DMS 273 treated with DMSO at 0.1 percent for 48 hours (cell line): ENCODE measurements at regions not wholly inside any gene's neighbourhood (a gene's known extent, or its start where the extent isn't known, plus 50 kb on each side); places are given as distances from the start of the nearest gene placed in this dataset.
A peak's percentile ranks its signal among the peaks of the same experiment; 100 is the strongest.

Experiments
- DNase-seq: peaks from one replicate; lab custom pipeline; 2025; lab: John Stamatoyannopoulos, UW

DNA sequence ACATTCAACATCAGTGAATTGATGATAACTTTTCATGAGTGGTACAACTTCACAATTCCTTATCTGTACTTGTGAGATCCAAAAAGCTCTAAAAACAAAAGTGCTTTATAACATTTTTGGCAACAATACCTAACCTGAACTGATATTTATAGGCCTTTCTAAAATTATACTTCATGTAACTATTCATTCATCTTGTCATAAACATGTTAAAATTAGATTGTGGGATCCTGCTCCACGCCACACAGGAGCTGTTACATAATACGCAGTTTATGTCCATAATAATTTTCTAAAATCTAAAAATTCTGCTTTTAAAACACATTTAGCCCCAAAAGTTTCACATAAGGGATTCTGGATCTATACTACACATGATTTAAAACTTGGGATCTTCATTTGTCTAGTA lies 908.5 kb upstream of the CHAC2 start:
- no peak for DNase-seq

DNA sequence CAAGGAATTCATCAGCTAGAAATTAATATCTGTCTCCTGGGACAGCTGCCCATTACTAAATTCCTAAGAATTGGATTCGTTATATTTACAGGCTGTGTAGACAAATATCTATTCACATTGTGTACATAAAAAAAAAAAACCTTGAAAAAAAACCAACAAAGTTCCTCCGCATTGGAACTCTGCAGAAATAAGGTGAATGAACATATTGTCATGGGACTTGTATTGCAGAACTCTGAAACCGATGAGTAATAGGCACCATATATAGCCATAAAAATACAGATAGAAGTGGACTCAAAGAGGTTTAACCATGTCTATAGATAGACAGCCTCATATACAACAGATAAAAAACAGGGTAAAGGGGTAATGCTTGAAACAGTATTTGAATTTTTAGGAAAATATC lies 909.9 kb upstream of the CHAC2 start:
- no peak for DNase-seq

DNA sequence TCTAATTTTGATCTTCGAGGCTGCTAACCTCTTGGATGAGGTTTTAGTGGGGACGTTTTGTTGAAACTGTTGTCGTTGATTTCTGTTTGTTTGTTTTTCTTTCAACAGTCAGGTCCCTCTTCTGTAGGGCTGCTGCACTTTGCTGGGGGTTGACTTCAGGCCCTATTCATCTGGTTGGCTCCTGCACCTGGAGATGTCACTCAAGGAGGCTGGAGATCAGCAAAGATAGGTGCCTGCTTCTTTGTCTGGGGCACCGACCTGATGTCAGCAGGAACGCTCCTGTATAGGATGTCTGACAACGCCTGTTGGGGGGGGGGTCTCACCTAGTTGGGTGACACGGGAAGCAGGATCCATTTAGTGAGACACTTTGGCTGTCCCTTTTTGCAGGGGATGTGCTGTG lies 915.6 kb upstream of the CHAC2 start:
- DNase-seq = no peak

DNA sequence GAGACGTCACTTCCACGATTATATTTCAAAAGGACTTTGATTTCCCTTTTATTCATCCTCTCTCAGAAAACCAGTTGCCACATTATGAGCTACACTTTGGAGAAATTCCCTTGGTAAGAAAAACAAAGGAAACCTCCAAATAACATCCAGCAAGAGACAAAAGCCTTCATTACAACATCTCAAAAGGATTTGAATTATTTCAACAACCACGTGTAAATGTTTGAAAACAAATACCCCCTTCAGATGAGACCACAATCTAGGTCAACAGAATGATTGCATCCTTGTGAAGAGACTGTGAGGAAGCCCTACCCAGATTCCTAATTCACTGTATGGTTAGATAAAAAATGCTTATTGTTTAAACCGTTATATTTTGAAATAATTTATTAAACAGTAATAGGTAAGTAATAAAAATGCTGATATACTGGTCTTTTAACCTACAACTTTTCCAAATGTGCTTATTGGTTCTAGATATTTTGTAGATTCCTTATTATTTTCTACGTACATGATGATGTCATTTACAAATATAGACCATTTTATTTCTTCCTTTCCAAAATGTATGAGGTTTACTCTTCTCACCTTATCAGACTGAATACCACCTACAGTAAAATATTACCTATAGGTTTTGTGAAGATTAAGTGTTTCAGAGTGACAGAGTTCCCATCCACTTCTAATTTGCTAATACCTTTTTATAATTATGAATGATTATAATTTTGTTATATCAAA lies 922.7 kb upstream of the CHAC2 start:
- DNase-seq = no peak

DNA sequence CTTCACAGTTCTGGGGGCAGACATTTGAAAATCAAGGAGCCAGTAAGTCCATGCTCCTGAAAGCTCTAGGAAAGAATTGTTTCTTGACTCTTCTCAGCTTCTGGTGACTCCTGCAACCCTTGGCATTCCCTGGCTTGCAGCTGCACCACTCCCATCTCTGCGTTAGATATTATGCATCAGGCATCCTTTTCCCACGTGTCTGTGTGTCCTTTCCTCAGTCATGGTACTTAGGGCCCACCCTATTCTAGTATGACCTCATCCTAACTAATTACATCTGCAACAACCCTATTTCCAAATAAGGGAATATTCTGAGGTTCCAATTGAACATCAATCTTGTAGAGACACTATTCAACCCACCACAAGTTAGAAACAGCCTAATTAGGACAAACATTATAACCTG lies 931.7 kb upstream of the CHAC2 start:
- no peak for DNase-seq

- no peak for DNase-seq
These were observed 936.4 kb upstream of the CHAC2 start for GRCh38 chr2:52831216-52831615.

DNA sequence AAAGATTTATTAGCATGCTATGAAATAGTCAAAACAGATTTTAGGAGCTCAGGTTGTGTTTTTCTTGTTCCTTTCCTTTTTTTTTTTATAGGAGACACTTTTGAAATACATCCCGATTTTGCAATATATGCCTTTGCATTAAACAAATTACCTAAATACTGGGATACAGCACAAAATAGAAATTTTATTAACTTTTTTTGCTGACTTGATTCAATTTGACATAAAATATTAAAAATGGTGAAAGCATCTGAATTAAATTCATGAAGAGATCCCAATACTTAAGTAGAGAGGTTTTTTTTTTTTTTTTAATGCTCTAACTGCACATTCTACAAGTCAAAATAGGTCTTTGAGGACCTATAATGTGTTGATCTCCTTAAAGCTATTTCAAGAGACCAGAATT lies 939.5 kb upstream of the CHAC2 start:
- no peak for DNase-seq

- DNase-seq = no peak
These were observed 946.0 kb upstream of the CHAC2 start for GRCh38 chr2:52821631-52822030.

- DNase-seq = no peak
These were observed 948.6 kb upstream of the CHAC2 start for GRCh38 chr2:52818958-52819357.

DNA sequence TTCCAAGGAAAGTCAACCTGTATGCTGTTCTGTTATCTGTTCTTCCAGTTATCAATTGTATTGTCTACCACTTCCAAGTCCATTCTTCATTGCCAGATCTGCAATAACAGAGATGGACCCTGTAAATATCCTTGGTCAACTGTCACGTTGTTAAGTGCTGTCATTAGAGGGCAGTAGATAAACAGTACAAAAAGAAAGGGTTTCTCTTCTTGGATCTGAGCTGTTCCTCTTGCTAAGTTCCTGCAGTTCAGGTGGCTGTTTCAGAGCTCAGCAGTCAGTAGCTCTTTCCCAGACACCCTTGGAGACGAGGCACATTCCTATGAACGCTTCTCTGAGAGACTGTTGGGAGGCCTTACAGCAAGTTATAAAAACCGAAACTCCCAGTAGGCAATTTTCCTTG lies 957.1 kb upstream of the CHAC2 start:
- no peak for DNase-seq

DNA sequence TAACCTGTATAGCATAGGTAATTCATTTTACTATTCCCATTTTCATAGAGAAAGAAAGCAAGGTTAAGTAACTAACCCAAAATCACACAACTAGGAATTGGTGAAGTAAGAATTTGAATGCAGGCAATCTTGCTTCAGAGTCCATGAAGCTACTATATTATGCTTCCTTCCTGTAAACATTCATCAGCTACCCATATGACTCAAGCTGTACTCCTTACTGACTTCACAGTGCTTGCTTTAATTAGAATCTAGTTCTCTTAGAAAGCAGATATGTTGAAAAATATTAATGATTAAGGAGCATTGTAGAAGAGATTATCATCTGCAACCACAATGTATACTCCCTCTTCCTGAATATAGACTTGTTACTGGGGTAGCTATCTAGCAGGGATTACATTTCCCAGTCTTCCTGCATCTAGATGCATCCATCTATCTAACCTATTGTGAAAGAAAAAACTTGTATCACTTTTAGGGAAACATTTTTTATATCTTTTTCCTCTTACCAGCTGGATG lies 961.6 kb upstream of the CHAC2 start:
- DNase-seq = no peak

DNA sequence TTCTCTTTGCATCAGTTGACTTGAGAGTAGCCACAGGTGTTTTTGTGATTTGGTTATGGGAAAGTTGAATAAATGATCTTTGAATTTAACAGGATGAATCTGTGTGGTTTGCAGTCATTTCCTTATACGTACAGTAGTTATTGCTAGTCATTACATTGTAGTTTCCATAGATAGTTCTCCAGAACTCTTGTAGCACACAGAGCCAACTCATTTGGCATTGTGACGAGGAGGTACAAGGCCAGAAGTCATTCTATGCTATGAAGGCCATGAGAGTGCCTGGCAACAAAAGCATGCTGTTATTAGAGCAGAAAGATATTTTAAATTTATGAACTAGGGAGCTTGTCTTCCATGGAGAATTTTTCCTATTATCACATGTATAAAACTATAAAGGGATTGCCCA lies 973.0 kb upstream of the CHAC2 start:
- no peak for DNase-seq

DNA sequence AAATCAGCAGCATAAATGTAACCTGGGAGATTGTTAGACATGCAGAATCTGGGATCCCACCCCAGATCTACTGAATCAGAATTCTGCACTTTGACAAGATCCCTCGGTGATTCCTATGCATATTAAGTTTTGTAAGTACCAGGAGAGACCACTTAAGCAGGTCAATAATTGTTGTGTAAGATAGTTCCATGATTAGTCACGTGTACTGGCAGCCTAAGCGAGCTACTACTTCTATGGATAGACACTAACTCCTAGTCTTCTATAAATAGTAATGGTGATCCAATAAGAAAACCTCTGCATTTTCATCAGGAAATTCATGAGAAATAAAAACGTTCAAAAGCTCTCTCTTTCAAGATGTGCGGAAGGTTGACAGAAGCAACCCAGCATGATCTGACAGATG lies 988.2 kb upstream of the CHAC2 start:
- DNase-seq = no peak

DNA sequence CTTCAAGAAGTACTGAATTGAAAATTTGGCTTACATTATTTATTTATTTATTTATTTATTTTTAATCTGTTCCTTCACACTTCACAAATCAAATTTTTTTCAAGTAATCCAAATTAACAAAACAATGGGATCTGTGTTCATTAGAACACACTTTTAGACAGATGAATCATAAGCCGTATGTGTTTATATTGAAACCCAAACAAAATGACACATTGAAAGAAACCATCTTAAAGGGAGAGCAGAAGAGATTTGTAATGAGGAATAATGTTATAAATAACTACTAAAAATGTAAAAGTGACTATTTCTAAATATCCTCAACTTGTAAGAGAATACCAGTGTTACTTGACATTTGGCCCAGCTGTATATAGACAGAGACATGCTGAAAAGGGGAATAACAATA lies 991.0 kb upstream of the CHAC2 start:
- no peak for DNase-seq

- no peak for DNase-seq
These were observed 991.9 kb upstream of the CHAC2 start for GRCh38 chr2:52775674-52776073.

DNA sequence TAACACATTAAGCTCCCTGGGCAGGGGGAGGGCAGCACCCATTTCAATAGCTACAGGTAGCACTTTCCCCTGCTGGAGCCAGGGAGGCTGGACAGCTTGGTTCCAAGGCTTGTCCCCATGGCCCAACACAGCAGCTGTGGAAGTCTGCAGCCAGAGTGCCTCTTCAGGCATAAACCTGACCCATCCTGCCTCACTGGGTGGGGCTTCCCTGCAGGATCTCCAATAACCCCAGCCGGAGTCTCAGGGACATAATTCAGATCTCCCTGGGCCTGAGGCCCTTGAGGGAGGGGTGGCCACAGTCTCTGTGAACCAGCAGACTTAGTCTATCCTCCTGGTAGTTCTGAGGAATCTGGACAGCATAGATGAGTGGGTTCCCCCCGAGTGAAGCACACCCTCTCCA lies 1001.9 kb upstream of the CHAC2 start:
- DNase-seq = no peak

GRCh38 chr2:52749764-52750163 lies 1017.8 kb upstream of the CHAC2 start:
- no peak for DNase-seq

DNA sequence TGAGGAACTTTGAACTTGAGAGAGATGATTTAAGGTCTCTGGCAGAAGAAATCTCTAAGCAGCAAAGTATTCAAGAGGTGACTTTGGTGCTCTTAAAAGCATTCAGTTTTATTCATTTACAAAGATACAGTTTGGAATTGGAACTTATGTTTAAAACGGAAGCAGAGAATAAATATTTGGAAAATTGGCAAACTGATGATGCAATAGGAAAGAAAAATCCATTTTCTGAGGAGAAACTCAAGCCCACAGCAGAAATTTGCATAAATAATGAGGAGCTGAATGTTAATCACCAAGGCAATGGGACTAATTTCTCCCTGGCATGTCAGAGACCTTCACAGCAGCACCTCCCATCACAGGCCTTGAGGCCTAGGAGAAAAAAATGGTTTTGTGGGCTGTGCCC lies 1022.5 kb upstream of the CHAC2 start:
- DNase-seq = no peak

- DNase-seq = no peak
These were observed 1034.7 kb upstream of the CHAC2 start for GRCh38 chr2:52732849-52733395.

DNA sequence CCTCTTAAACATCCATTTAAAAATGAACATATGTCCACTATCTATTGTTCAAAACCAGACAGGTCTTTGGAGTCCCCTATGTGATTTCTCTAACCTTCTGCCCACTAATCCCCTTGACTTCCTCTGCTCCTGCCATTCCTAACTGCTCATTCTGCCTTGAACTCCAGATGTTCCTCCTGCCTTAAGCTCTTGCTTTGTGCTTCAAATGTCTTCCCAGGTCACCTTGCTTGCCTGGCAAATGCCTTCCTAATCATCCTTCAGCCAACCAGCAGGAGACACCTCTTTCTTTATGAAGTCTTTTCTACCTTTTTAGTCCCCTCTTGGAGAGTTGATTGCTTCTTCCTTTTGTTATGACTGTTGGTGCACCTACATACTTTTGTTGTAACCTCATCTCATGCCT lies 1043.0 kb upstream of the CHAC2 start:
- DNase-seq = no peak

- DNase-seq = no peak
These were observed 1049.8 kb upstream of the CHAC2 start for GRCh38 chr2:52717836-52718235.

DNA sequence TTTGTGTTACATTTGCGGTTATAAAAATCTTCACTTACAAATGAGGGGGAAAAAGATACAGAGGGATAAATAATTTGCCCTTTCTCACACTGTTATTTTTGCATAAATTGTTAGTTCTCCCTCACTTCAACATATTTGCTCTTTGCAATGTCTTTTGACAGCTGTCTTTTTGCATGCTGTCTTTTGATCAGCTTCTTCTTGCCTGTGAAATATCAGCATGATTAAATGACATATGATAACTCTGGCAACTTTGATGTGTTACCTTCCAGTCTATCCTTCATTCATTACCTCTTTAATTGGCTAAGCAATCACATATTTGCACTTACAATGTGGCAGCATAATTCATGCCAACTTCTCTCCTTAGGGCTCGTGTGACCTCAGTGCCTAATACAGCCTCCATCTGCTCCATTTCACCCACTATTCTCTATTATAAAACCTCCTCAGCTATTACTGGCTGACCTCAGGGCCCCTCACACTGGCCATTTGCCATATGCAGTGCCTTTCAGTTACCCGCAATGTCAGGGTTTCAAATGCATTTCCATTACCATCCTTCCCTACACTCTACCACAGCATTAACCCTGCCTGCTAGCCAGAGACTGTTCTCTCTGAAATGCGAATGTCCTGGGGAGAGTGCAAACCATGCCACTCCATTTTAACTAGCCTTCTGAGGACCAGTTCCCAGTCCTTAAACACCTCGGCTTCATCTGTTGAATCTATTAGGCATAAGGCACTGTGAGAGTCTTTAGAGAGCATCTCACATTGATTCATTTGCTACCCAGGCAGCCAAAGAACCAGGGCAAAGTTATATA lies 1056.6 kb upstream of the CHAC2 start:
- DNase-seq = peak; percentile 85

DNA sequence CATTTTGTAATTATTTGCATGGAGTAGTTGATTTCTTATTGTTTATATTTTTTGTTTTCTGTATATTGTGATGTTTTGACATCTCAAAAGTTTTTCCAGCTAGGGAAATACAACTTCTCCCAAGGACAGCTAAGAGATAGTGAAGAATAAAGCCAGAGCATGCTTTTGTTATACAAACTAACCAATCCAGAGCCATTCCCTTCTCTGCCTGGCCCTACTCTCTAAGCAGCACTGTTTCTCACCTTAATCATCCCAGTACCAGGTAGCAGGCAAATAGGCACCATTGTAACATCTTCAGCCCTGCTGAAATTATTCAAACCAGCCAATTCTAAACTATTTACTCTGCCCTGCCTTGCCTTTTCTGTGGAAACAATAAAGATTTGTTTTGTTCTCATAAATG lies 1063.4 kb upstream of the CHAC2 start:
- DNase-seq = no peak
